ENCODE measurements at regions not wholly inside any gene's neighbourhood (a gene's known extent, or its start where the extent isn't known, plus 50 kb on each side); places are given as distances from the start of the nearest gene placed in this dataset.

DNA sequence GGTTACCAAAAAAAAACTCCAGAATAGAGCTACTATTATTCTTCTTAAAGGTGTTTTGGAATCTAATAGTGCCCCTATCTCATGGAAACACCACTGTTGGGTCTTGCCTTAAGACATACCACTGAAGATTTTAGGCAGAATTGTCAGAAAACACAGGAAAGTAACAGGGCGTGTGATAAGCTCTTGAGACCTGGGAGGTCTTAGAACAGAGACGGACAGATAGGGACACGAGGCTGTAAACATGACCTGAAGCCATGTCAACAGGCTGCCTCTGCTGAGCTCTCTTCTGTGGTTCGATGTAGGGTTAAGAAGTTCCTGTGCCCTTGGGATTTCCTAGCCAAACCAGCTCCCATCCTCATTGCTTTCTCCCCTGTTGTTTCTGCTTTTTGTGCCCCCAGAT lies 69.3 kb downstream of the CTSL start:
- Mint-ChIP-seq H3K4me1 (peaks cover 3 to 26% (median 15%) of the 10 kb centered on the region in 4 donors), H3K36me3 (no peaks in the 10 kb centered on the region), H3K9me3 (peaks cover 0 to 8% (median 0%) of the 10 kb centered on the region in 7 donors), H3K27ac (no peak overlapping the region), H3K27me3 (no peaks in the 10 kb centered on the region), H3K4me3 (no peak overlapping the region)
- H3K9me3 ChIP-seq (ENCODE audit: control insufficient read depth in 2 of 2, low read length in 2 of 2), result no peaks in the 10 kb centered on the region
- H3K4me3 ChIP-seq (ENCODE audit: low read depth, low read length), result no peak overlapping the region
- no peak overlapping the region for H3K27ac ChIP-seq (ENCODE audit: insufficient read depth, low read length, poor library complexity, severe bottlenecking)
- no peak for DNase-seq
- no peaks in the 10 kb centered on the region for H3K27me3 ChIP-seq (ENCODE audit: control insufficient read depth, insufficient read depth, low read length)
- no peak for ATAC-seq (ENCODE audit: low read depth in 2 of 2)
- no peaks in the 10 kb centered on the region for H3K36me3 ChIP-seq (ENCODE audit: control insufficient read depth, insufficient read depth, low read length)
- peaks cover 9% of the 10 kb centered on the region for H3K4me1 ChIP-seq (ENCODE audit: control insufficient read depth, insufficient read depth, low read length, poor library complexity, severe bottlenecking)

DNA sequence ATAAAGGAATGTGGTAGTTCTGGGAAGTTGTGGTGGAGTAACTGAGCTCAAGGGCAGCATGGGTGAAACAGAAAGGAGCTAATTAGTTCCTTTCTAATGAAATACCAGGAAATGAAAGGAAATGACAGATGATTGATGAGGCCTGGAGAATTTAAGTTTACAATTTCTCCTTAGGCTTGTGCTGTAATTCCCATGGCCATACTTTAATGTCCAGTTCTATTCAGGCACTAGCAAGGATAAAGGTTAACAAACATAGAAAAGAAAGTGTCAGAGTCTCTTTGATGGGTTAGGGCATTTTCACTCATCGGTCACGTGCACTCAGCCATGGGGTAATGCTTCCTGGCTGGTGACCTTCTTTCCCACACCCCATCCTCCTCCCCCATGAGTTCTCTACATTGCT lies 70.3 kb downstream of the CTSL start:
- peaks cover 0 to 3% (median 0%) of the 10 kb centered on the region in 7 donors for H3K9me3 Mint-ChIP-seq
- no peak overlapping the region for H3K4me3 Mint-ChIP-seq
- DNase-seq (no peak), ATAC-seq (ENCODE audit: low read depth in 2 of 2) (no peak)
- H3K36me3 Mint-ChIP-seq, result no peaks in the 10 kb centered on the region
- H3K4me1 Mint-ChIP-seq, result peaks cover 3 to 24% (median 14%) of the 10 kb centered on the region in 4 donors
- Histone ChIP-seq H3K36me3 (ENCODE audit: control insufficient read depth, insufficient read depth, low read length) (no peaks in the 10 kb centered on the region), H3K27me3 (ENCODE audit: control insufficient read depth, insufficient read depth, low read length) (no peaks in the 10 kb centered on the region), H3K4me3 (ENCODE audit: low read depth, low read length) (no peak overlapping the region), H3K9me3 (ENCODE audit: control insufficient read depth in 2 of 2, low read length in 2 of 2) (no peaks in the 10 kb centered on the region), H3K27ac (ENCODE audit: insufficient read depth, low read length, poor library complexity, severe bottlenecking) (no peak overlapping the region), H3K4me1 (ENCODE audit: control insufficient read depth, insufficient read depth, low read length, poor library complexity, severe bottlenecking) (peaks cover 9% of the 10 kb centered on the region)
- no peak overlapping the region for H3K27ac Mint-ChIP-seq
- no peaks in the 10 kb centered on the region for H3K27me3 Mint-ChIP-seq

DNA sequence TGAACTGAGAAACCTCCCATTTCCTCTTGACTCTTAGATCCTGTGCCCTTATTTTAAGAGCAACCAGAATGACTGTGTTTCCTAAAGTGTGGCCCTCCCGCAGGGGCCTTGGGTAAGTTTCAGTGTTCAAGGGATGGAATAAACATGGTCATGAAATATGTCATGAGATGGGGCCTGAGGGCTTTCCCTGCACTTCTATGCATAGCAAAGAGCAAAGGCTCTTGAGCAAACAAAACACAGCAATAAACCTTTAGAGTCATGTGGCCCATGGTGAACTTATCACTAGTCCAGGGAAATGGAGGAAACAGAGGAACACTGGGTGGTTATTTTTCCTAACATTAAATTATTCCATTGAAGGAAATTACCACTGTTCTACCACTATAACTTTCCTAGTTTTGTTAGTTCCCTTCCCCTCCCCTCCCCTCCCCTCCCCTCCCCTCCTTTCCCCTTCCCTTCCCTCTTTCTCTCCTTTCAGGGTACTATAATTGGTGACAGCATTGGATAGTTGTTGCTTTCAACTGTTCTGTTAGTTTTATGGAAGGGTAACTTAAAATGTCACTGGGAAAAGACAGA lies 72.4 kb downstream of the CTSL start:
- Mint-ChIP-seq H3K9me3 (peaks cover 0 to 2% (median 0%) of the 10 kb centered on the region in 7 donors), H3K4me3 (no peak overlapping the region), H3K27ac (no peak overlapping the region), H3K27me3 (no peaks in the 10 kb centered on the region), H3K36me3 (no peaks in the 10 kb centered on the region), H3K4me1 (peaks cover 0 to 13% (median 7%) of the 10 kb centered on the region in 4 donors)
- Histone ChIP-seq H3K4me1 (ENCODE audit: control insufficient read depth, insufficient read depth, low read length, poor library complexity, severe bottlenecking) (peaks cover 2% of the 10 kb centered on the region), H3K27me3 (ENCODE audit: control insufficient read depth, insufficient read depth, low read length) (no peaks in the 10 kb centered on the region), H3K9me3 (ENCODE audit: control insufficient read depth in 2 of 2, low read length in 2 of 2) (no peaks in the 10 kb centered on the region), H3K27ac (ENCODE audit: insufficient read depth, low read length, poor library complexity, severe bottlenecking) (no peak overlapping the region), H3K4me3 (ENCODE audit: low read depth, low read length) (no peak overlapping the region), H3K36me3 (ENCODE audit: control insufficient read depth, insufficient read depth, low read length) (no peaks in the 10 kb centered on the region)
- no peak for DNase-seq
- ATAC-seq (ENCODE audit: low read depth in 2 of 2), result no peak

DNA sequence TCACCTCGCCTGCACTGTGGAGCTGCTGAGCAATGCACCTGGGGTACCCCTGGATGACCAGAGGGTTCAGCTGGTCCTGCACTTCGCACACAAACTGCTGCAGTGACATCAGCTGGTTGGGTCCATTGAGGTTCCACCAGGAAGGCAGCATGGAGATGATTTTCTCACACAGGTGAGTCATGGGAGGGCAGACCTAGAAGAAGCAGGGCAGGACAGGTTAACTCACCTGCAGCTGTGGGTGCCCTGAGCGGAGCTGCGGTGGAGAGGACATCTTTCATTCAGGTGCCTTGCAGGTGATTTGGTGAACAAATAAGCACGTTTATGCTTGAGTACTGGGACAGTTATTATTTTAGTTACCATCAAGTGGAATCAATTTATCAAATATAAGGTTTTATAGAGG lies 73.6 kb downstream of the CTSL start:
- no peak overlapping the region for H3K27ac ChIP-seq (ENCODE audit: insufficient read depth, low read length, poor library complexity, severe bottlenecking)
- no peaks in the 10 kb centered on the region for H3K27me3 ChIP-seq (ENCODE audit: control insufficient read depth, insufficient read depth, low read length)
- H3K4me1 ChIP-seq (ENCODE audit: control insufficient read depth, insufficient read depth, low read length, poor library complexity, severe bottlenecking), result no peaks in the 10 kb centered on the region
- ATAC-seq (ENCODE audit: low read depth in 2 of 2) (no peak), DNase-seq (no peak)
- H3K27me3 Mint-ChIP-seq, result no peaks in the 10 kb centered on the region
- H3K36me3 ChIP-seq (ENCODE audit: control insufficient read depth, insufficient read depth, low read length), result no peaks in the 10 kb centered on the region
- H3K36me3 Mint-ChIP-seq, result no peaks in the 10 kb centered on the region
- H3K4me1 Mint-ChIP-seq, result peaks cover 0 to 11% (median 5%) of the 10 kb centered on the region in 4 donors
- no peak overlapping the region for H3K27ac Mint-ChIP-seq
- peaks cover 0 to 2% (median 0%) of the 10 kb centered on the region in 7 donors for H3K9me3 Mint-ChIP-seq
- no peak overlapping the region for H3K4me3 Mint-ChIP-seq
- no peak overlapping the region for H3K4me3 ChIP-seq (ENCODE audit: low read depth, low read length)
- H3K9me3 ChIP-seq (ENCODE audit: control insufficient read depth in 2 of 2, low read length in 2 of 2), result no peaks in the 10 kb centered on the region

DNA sequence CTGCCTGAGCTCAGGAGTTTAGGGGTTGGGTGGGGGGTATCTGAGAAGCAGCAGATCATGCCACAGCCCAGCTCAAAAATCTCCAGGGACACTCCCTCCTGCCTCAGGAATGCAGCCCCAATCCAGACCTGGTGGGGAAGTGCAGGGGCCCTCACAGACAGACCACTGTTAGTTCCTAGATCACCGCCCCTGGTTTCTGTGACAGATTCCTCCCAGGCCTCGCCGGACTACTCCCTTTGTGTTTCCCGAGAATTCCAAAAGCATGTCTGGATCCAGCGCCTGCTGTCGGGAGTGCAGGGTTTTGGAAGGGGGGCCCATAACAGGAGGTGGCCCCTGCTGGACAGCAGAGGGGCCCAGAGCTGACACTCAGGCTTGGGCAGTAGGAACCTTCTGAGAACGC lies 74.5 kb downstream of the CTSL start:
- no peaks in the 10 kb centered on the region for H3K36me3 Mint-ChIP-seq
- Histone ChIP-seq H3K36me3 (ENCODE audit: control insufficient read depth, insufficient read depth, low read length) (no peaks in the 10 kb centered on the region), H3K27me3 (ENCODE audit: control insufficient read depth, insufficient read depth, low read length) (no peaks in the 10 kb centered on the region), H3K27ac (ENCODE audit: insufficient read depth, low read length, poor library complexity, severe bottlenecking) (no peak overlapping the region), H3K9me3 (ENCODE audit: control insufficient read depth in 2 of 2, low read length in 2 of 2) (no peaks in the 10 kb centered on the region), H3K4me3 (ENCODE audit: low read depth, low read length) (no peak overlapping the region), H3K4me1 (ENCODE audit: control insufficient read depth, insufficient read depth, low read length, poor library complexity, severe bottlenecking) (no peaks in the 10 kb centered on the region)
- DNase-seq (no peak), ATAC-seq (ENCODE audit: low read depth in 2 of 2) (no peak)
- H3K9me3 Mint-ChIP-seq, result peaks cover 0 to 2% (median 0%) of the 10 kb centered on the region in 7 donors
- no peak overlapping the region for H3K4me3 Mint-ChIP-seq
- peaks cover 0 to 3% (median 1%) of the 10 kb centered on the region in 4 donors for H3K4me1 Mint-ChIP-seq
- H3K27me3 Mint-ChIP-seq, result no peaks in the 10 kb centered on the region
- no peak overlapping the region for H3K27ac Mint-ChIP-seq

DNA sequence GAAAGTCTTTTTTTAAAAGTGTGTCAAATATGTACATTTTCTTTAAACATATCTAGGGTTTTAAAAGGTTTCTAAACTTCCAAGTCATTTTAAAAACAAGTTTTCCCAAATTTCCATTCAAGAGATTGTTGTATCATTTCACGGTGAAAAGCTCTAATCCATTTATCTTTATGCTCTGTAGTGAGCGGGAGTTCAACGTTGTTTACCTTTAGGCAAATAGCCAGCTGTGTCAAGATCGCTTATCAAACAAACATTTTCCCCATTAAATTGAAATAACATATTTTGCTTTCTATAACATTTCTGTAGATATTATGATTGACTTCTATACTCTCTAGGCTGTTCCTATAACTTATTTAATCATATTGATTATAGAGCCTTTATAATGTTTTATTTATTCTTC lies 75.1 kb downstream of the CTSL start:
- Histone ChIP-seq H3K4me1 (ENCODE audit: control insufficient read depth, insufficient read depth, low read length, poor library complexity, severe bottlenecking) (no peaks in the 10 kb centered on the region), H3K27ac (ENCODE audit: insufficient read depth, low read length, poor library complexity, severe bottlenecking) (no peak overlapping the region), H3K27me3 (ENCODE audit: control insufficient read depth, insufficient read depth, low read length) (no peaks in the 10 kb centered on the region), H3K9me3 (ENCODE audit: control insufficient read depth in 2 of 2, low read length in 2 of 2) (no peaks in the 10 kb centered on the region), H3K36me3 (ENCODE audit: control insufficient read depth, insufficient read depth, low read length) (no peaks in the 10 kb centered on the region), H3K4me3 (ENCODE audit: low read depth, low read length) (no peak overlapping the region)
- Mint-ChIP-seq H3K4me1 (peaks cover 0 to 3% (median 0%) of the 10 kb centered on the region in 4 donors), H3K36me3 (no peaks in the 10 kb centered on the region), H3K27ac (no peak overlapping the region), H3K27me3 (peaks cover 2% of the 10 kb centered on the region), H3K4me3 (no peak overlapping the region), H3K9me3 (peaks cover 0 to 2% (median 0%) of the 10 kb centered on the region in 7 donors)
- DNase-seq, result no peak
- ATAC-seq (ENCODE audit: low read depth in 2 of 2), result no peak

DNA sequence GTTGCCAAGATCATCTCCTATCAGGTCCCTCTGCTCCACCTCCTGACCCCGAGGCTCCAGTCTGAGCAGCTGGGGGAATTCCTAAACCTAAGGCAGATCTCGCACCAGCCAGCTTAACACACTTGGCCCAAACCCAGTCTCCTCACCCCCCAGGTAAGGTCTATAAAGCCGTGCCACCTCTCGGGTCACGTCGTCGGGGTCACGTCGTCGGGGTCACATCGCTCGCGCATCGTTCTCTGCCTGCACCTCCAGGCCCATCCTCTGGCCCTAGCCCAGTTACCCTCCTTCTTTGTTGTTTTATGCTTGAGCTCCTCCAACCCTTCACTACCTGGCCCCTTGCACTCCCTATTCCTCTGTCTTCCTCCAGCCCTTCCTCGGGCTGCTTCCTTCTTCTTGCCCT lies 77.2 kb downstream of the CTSL start:
- DNase-seq, result no peak
- Mint-ChIP-seq H3K4me3 (no peak overlapping the region), H3K9me3 (peaks cover 0 to 4% (median 0%) of the 10 kb centered on the region in 7 donors), H3K27me3 (peaks cover 5% of the 10 kb centered on the region), H3K27ac (no peak overlapping the region), H3K4me1 (no peaks in the 10 kb centered on the region), H3K36me3 (no peaks in the 10 kb centered on the region)
- Histone ChIP-seq H3K4me3 (ENCODE audit: low read depth, low read length) (no peak overlapping the region), H3K27ac (ENCODE audit: insufficient read depth, low read length, poor library complexity, severe bottlenecking) (no peak overlapping the region), H3K4me1 (ENCODE audit: control insufficient read depth, insufficient read depth, low read length, poor library complexity, severe bottlenecking) (no peaks in the 10 kb centered on the region), H3K9me3 (ENCODE audit: control insufficient read depth in 2 of 2, low read length in 2 of 2) (no peaks in the 10 kb centered on the region), H3K36me3 (ENCODE audit: control insufficient read depth, insufficient read depth, low read length) (no peaks in the 10 kb centered on the region), H3K27me3 (ENCODE audit: control insufficient read depth, insufficient read depth, low read length) (no peaks in the 10 kb centered on the region)
- no peak for ATAC-seq (ENCODE audit: low read depth in 2 of 2)

DNA sequence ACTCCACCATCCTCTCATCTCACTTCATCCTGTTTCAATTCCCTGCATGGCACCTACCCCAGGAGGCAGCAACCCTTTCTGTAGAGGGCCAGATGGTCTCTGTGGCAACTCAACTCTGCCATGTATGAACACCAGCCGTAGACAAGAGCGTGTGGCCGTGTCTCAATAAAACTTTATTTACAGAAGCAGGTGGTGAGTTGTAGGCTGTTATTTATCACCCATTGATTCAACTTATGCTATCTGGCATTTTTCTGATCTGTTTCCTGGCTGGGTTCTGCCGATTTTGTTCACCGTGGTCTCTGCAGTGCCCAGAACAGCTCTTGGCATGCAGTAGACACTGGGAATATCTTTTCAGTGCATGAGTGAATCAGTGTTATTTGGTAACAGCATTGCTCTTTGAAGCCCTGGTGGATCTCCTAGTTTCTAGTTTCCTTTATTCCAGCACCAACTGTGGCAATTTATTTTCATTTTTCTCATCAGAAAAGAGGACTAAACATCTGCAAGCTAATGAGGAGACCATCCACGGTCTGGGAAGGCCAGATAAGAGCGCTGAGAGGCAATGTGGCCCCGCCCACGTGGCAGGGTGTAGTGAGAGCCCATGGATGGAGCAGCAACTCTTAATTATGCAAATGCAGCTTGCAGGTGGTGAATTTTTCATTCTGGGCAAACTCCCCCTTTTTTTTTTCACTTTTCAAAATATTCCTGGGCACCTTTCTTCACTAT lies 77.9 kb downstream of the CTSL start:
- H3K9me3 ChIP-seq (ENCODE audit: control insufficient read depth in 2 of 2, low read length in 2 of 2), result no peaks in the 10 kb centered on the region
- no peak overlapping the region for H3K4me3 ChIP-seq (ENCODE audit: low read depth, low read length)
- H3K4me1 ChIP-seq (ENCODE audit: control insufficient read depth, insufficient read depth, low read length, poor library complexity, severe bottlenecking), result no peaks in the 10 kb centered on the region
- H3K27me3 ChIP-seq (ENCODE audit: control insufficient read depth, insufficient read depth, low read length), result no peaks in the 10 kb centered on the region
- Mint-ChIP-seq H3K27me3 (peaks cover 5% of the 10 kb centered on the region), H3K36me3 (no peaks in the 10 kb centered on the region), H3K4me1 (no peaks in the 10 kb centered on the region), H3K27ac (no peak overlapping the region), H3K4me3 (no peak overlapping the region), H3K9me3 (peaks cover 0 to 4% (median 0%) of the 10 kb centered on the region in 7 donors)
- H3K36me3 ChIP-seq (ENCODE audit: control insufficient read depth, insufficient read depth, low read length), result no peaks in the 10 kb centered on the region
- H3K27ac ChIP-seq (ENCODE audit: insufficient read depth, low read length, poor library complexity, severe bottlenecking), result no peak overlapping the region
- no peak for DNase-seq
- ATAC-seq (ENCODE audit: low read depth in 2 of 2), result no peak

Data from CD4-positive, CD25-positive, alpha-beta regulatory T cell (primary cell).